ENCODE measurements at regions not wholly inside any gene's neighbourhood (a gene's known extent, or its start where the extent isn't known, plus 50 kb on each side); places are given as distances from the start of the nearest gene placed in this dataset.
"Not testable (repeated sequence)": the region's sequence is repeated elsewhere in the genome, so short reads cannot be mapped to it uniquely, and the experiment has no call there.

DNA sequence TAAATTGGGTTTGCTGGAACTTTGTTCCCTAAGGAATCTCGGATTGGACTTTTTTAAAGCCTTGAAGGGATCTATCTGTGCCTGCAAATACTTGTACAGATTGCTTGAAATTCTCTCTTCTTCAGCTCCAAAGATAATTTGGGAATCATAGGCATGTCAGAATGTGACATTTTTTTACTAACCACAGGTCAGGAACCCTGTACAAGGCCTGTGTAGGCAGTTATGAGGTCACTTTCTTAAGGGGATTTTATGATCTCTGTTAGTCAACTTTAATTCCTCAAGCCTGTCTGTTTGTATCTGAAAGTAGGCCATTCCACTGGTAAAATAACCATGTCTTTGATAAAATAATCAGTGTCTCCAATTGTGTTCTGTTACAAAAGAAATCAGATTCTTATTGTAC lies 369.9 kb upstream of the NPAP1 start:
- not testable (repeated sequence) for TF ChIP-seq POLR2A, CTCF, EP300 (IDR thresholded peaks at IDR 0.05)
